ENCODE measurements at regions not wholly inside any gene's neighbourhood (a gene's known extent, or its start where the extent isn't known, plus 50 kb on each side); places are given as distances from the start of the nearest gene placed in this dataset.
"Not testable (repeated sequence)": the region's sequence is repeated elsewhere in the genome, so short reads cannot be mapped to it uniquely, and the experiment has no call there.

GRCh38 chr1:193404236-193404635 is 217.8 kb upstream of the B3GALT2 start:
- FAIRE-seq (no peak), DNase-seq (ENCODE audit: low spot score) (no peak)

GRCh38 chr1:193402977-193403376 is 216.6 kb upstream of the B3GALT2 start:
- DNase-seq (ENCODE audit: low spot score) (no peak), FAIRE-seq (no peak)

GRCh38 chr1:193402037-193402436 is 215.6 kb upstream of the B3GALT2 start:
- no peak for FAIRE-seq
- DNase-seq (ENCODE audit: low spot score), result no peak

DNA sequence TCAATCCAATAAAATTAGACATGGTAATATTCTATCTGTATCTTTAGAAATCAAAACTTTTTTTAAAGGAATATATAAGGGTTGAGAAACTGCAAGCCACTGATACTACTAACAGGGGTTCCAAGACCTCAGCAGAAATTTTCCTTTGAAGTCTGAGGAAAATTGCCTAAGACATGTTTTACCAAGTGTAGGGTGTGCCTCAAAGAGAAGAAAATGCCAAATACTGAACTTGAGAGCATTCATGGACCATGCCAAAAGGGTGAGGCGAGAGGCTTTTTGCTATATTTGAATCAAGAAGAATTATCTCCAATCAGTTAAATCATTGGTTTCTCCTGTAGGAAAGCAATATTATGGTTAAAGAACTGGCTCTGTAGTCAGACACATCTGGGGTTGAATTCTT is 207.9 kb upstream of the B3GALT2 start:
- no peak for FAIRE-seq
- DNase-seq (ENCODE audit: low spot score), result no peak

DNA sequence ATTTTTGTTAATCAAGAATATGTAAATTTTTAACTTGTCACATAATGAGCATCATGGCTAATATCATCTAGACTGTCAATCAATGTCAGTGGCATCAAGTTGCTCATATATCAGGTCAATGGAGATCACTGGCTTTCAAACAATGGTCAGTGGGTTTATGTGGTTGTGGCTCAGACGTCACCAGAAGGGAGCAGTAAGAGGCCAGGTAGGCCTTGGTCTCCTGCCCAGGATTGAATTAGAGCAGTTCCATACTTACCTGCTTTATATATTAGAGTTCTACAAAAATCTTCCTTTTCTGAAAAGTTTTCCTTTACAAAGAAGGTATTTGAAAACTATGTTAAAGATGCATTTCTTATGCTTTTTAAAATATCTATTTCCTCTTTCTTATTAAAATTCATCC is 206.3 kb upstream of the B3GALT2 start:
- FAIRE-seq (no peak), DNase-seq (ENCODE audit: low spot score) (no peak)

DNA sequence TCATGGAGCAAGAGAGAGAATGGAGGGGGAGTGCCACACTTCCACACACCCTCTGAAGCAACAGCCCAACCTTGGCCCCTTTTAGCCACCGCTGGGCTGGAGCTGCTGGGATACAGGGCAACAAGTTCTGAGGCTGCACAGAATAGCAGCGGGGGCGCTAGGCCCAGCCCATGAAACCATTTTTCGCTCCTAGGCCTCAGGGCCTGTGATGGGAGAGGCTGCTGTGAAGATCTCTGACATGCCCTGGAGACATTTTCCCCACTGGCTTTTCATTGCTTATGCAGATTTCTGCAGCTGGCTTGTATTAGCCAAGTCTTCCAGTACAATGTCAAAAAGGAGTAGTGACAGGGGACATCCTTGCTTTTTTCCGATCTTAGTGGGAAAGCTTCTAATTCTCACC is 202.3 kb upstream of the B3GALT2 start:
- no peak for DNase-seq (ENCODE audit: low spot score)
- no peak for FAIRE-seq

DNA sequence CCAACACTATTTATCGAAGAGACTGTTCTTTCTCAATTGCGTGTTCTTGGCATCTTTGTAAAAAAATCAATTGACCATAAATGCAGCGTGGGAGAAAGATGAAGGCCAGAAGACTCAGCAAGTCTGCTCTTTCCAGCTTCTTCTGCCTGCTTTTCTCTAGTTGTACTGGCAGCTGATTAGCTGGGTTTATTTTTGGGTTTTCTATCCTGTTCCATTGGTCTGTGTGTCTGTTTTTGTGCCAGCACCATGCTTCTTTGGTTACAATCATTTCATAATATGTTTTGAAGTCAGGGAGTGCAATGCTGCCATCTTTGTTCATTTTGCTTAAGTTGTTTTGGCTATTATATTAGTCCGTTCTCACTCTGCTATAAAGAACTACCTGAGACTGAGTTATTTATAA is 201.8 kb upstream of the B3GALT2 start:
- FAIRE-seq, result no peak
- no peak for DNase-seq (ENCODE audit: low spot score)

DNA sequence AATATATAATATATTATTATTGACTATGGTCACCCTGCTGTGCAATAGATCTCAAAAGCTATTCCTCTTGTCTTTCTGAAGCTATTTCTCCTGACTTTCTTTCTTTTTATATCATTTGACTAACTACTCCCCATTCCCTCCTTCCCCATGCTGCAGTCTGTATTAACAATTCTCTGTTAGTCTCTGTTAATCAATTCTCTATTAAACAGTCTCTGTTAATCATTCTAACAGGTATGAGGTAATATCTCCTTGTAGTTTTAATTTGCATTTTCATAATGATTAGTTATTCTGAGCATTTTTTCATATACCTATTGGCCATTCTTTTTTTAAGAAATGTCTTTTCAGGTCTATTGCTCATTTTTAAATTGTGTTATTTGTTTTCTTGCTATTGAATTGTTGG is 201.0 kb upstream of the B3GALT2 start:
- FAIRE-seq (no peak), DNase-seq (ENCODE audit: low spot score) (no peak)

DNA sequence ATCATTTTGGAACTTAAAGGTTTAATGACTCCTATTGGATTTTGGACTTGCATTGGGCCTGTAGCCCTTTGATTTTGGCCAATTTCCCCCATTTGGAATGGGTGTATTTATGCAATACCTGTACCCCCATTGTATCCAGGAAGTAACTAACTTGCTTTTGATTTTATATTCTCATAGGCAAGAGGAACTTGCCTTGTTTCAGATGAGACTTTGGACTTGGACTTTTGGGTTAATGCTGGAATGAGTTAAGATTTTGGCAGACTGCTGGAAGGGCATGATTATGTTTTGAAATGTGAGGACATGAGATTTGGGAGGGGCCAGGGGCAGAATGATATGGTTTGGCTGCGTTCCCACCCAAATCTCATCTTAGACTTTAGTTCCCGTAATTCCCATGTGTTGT is 192.0 kb upstream of the B3GALT2 start:
- not testable (repeated sequence) for DNase-seq (ENCODE audit: low spot score); FAIRE-seq

DNA sequence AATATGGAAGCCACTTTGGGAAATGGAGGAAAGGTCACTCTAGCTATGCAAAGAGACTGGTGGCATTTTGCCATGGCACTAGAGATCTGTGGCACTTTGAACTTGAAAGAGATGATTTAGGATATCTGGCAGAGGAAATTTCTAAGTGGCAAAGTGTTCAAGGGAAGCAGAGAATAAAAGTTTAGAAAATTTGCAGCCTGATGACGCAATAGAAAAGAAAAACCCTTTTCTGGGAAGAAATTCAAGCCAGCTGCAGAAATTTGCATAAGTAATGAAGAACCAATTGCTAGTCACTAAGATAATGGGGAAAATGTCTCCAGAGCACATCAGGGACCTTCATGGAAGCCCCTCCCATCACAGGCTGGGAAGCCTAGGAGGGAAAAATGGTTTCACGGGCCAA is 191.1 kb upstream of the B3GALT2 start:
- FAIRE-seq (no peak), DNase-seq (ENCODE audit: low spot score) (no peak)

GRCh38 chr1:193372553-193372952 is 186.1 kb upstream of the B3GALT2 start:
- no peak for FAIRE-seq
- no peak for DNase-seq (ENCODE audit: low spot score)

GRCh38 chr1:193368302-193368701 is 181.9 kb upstream of the B3GALT2 start:
- FAIRE-seq (no peak), DNase-seq (ENCODE audit: low spot score) (no peak)

GRCh38 chr1:193367863-193368262 is 181.4 kb upstream of the B3GALT2 start:
- FAIRE-seq (no peak), DNase-seq (ENCODE audit: low spot score) (no peak)

DNA sequence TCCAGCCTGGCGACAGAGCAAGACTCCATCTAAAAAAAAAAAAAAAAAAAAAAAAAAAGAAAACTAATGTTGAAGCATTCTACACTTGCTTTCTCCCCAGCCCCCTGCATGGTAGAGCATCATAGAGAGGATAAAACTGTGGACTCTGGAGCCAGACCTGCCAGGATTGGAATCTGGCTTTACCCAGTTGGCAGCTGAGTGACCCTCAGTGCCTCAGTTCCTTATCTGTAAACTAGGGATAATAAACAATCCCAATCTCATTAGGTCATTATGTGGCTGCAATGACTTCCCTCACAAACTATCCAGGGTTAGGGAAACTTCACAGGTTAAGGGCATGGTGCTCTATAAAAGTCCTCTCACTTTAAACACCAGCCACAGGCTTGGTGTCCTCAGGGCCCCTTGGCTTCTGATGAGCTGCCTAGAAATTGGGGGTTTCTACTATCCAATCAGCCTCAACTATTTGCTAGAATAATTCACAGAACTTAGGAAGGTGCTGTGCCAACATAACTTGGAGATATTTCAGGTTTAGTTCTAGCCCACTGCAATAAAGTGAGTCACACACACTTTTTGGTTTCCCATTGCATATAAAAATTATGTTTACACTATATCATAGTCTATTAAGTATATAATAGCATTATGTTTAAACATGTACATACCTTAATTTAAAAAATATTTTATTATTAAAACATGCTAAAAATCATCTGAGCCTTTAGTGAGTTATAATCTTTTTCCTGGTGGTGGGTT is 180.5 kb upstream of the B3GALT2 start:
- no peak for FAIRE-seq
- DNase-seq (ENCODE audit: low spot score), result no peak

GRCh38 chr1:193365966-193366365 is 179.6 kb upstream of the B3GALT2 start:
- FAIRE-seq, result no peak

GRCh38 chr1:193359631-193360030 is 173.2 kb upstream of the B3GALT2 start:
- FAIRE-seq, result no peak

More at GRCh38 chr1:193365966-193366365, 179.6 kb upstream of the B3GALT2 start:
- no peak for DNase-seq (ENCODE audit: low spot score)

DNA sequence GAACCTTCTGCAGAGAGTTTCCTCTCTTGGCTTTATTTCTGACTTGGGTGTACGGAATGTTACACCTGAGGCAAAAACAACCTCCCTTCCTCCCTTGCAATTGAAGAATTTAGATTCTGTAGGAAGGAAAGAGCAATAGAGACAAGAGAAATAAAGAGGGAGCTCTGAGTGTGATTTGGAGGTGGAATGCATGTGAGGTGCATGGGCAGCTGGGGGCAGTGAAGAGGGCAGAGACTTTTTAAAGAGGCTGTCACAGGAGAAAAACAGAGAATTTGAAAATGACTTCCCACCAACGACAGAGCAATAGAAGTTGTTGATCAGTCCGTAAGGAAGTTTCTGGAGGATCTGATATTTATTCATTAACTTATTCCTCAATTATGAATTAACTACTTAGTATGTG is 172.0 kb upstream of the B3GALT2 start:
- DNase-seq (ENCODE audit: low spot score) (no peak), FAIRE-seq (no peak)

More at GRCh38 chr1:193359631-193360030, 173.2 kb upstream of the B3GALT2 start:
- DNase-seq (ENCODE audit: low spot score), result no peak

- no peak for DNase-seq (ENCODE audit: low spot score)
- no peak for FAIRE-seq
Measured at GRCh38 chr1:193356249-193356648, 169.8 kb upstream of the B3GALT2 start.

DNA sequence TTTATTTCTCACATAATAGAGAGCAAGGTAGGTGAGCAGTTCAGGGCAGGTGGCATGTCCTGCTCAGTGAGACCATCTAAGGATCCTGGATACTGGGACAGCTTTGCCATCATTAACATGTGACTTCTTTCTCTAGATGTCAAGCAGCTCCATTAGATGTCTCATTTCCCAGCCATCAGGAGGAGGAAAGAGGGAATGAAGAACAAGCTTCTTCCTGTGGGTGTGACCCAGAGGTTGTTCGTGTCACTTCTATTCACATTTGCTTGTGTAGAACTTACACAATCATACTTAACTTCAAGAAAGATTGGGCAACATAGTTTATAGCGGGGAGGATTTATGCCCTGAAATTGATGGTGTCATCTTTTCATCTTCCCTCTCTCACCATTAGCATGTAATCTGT is 169.2 kb upstream of the B3GALT2 start:
- FAIRE-seq (no peak), DNase-seq (ENCODE audit: low spot score) (no peak)

GRCh38 chr1:193355178-193355577 is 168.8 kb upstream of the B3GALT2 start:
- DNase-seq (ENCODE audit: low spot score), result no peak
- no peak for FAIRE-seq

DNA sequence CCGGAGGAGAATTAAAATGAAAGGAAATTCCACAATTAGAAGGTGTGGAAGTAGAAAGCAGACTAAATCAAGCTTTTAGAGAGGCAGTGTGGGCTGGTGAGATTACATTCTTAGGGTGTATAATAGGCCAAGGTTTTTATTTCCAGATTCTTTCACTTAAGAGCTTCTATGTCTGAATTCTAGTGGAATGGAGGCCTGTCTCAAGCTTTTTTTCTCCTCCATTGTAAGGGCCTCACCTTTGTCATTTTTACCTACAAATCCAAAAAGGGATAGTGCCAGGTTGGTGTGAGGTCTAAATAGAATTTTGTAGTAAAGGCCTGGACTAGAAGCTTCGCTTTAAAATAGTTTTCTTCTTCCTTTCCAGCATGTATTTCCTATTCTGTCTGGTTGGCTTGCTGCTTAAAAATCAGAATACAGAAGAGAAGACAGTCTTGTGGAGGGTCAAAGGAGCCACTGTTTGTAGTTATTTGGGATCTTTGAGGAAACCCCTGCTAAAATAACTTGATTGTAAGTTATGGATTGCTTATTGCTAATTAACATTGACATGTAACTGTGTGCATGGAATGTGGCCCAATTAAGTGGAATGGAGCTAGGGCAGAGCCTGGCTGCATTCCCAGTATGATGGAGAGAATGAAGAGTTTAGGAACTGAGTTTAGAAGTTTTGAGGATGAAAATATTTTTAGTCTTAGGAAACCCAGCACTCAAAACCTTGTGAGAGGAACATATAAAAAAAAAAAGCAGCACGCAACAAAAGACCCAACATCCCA is 162.5 kb upstream of the B3GALT2 start:
- DNase-seq (ENCODE audit: low spot score) (no peak), FAIRE-seq (no peak)

DNA sequence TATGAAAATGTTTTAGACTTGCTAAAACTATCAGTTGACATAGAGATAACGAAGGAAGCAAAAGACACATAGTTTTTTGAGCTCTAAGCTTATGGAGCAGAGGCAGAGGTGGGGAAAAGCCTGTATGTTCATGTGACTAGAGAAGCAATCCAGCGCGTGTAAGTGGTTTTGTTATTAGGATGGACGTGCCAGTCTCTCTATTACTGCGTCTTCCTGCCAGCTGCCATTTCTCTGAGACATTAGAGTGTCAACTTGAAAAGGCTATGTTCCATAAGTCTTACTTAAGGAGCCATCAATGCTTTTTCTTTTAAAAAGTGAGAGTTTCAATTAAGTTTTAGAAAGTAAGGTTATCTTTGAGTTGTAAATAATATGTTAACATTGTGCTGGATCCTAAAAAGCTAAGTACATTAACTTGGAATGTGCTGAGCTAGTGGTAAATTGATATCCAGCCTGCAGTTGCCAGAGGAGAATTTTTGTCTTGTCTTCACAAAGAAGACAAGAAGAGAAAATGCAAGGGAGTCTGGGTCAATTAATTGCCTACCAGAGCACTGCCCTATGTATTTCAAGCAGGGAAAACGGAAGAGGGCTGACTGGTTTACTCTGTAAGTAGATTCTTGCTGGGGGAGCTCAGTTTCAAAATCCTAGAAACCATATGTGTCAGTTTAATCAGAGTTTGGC is 161.8 kb upstream of the B3GALT2 start:
- FAIRE-seq (no peak), DNase-seq (ENCODE audit: low spot score) (no peak)
